Adrenal gland (tissue), 5 donors: ENCODE measurements at regions not wholly inside any gene's neighbourhood (a gene's known extent, or its start where the extent isn't known, plus 50 kb on each side); places are given as distances from the start of the nearest gene placed in this dataset.

ENCODE experiments used
- POLR2A ChIP-seq, 2 donors: fragments of 450-650 bp; IDR thresholded peaks; one replicate each; pipeline ENCODE4 v1.6.1; 2017; ENCODE audit warnings: antibody characterized with exemption in 2 of 2, mild to moderate bottlenecking in 2 of 2, moderate library complexity in 1 of 2
- TF ChIP-seq, protein P1 (sequence below), 6 experiments: fragments of 450-650 bp in 4 of 6; fragments of 200-600 bp in 2 of 6; sonication (generic) in 1 of 6; IDR thresholded peaks; 1 replicate in 5 of 6; 2 replicates in 1 of 6; pipeline versions ENCODE4 v1.5.1 to v1.8.0; 2016 to 2021; ENCODE audit warnings: antibody characterized with exemption in 6 of 6, mild to moderate bottlenecking in 2 of 6, moderate library complexity in 1 of 6
- donor health status: DM: no; HTN: no; CAD: no.

DNA sequence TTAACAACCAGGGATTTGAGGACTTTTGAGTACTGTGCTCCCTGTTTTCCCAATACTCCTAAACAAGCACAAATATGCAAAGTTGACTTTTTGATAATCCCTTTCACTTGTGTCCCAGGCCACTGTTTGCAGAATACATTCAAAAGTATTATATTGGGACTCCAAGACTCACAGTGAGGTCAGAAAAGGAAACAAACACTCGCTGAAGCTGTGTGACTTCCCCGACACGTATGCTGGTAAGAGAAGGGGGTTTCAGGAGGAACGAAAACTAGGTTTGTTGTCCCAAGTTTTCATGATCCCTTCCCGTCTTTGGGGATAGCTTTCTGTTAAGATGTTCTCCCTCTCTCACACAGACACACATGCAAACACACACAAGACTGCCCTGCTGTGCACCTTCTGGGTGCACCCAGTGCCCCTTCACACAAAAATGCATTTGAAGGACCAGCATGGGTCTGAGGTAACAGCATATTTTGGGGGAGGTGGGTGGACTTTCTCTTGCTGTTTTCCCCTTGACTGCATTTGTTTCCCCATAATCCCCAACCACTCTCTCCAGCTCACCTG is 225.2 kb upstream of the PRICKLE2 start:
- TF ChIP-seq, protein P1, sequence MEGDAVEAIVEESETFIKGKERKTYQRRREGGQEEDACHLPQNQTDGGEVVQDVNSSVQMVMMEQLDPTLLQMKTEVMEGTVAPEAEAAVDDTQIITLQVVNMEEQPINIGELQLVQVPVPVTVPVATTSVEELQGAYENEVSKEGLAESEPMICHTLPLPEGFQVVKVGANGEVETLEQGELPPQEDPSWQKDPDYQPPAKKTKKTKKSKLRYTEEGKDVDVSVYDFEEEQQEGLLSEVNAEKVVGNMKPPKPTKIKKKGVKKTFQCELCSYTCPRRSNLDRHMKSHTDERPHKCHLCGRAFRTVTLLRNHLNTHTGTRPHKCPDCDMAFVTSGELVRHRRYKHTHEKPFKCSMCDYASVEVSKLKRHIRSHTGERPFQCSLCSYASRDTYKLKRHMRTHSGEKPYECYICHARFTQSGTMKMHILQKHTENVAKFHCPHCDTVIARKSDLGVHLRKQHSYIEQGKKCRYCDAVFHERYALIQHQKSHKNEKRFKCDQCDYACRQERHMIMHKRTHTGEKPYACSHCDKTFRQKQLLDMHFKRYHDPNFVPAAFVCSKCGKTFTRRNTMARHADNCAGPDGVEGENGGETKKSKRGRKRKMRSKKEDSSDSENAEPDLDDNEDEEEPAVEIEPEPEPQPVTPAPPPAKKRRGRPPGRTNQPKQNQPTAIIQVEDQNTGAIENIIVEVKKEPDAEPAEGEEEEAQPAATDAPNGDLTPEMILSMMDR (IDR thresholded peaks at IDR 0.05), result no peak
- TF ChIP-seq POLR2A (IDR thresholded peaks at IDR 0.05), result no peak
